ENCODE measurements at regions not wholly inside any gene's neighbourhood (a gene's known extent, or its start where the extent isn't known, plus 50 kb on each side); places are given as distances from the start of the nearest gene placed in this dataset.

DNA sequence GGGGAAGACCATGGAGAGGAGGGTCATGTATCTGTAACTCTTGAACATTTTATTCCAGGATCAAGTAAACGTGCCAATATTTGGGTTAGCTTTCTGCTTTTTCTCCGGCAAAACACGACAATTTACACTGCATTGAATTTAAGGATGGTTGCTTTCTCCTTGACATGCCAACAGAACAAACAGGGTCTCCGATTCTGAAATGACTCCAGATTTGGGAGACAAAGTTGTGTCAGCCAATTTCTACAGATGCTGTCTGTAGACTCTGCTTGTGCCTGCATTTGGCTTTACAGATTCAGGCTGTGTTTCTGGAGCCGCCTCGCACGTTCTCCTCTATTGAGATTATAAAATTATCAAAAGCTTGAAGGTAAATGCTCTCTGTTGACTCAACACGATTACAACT is 207.0 kb downstream of the ASMT start:
- TF ChIP-seq, protein P1, sequence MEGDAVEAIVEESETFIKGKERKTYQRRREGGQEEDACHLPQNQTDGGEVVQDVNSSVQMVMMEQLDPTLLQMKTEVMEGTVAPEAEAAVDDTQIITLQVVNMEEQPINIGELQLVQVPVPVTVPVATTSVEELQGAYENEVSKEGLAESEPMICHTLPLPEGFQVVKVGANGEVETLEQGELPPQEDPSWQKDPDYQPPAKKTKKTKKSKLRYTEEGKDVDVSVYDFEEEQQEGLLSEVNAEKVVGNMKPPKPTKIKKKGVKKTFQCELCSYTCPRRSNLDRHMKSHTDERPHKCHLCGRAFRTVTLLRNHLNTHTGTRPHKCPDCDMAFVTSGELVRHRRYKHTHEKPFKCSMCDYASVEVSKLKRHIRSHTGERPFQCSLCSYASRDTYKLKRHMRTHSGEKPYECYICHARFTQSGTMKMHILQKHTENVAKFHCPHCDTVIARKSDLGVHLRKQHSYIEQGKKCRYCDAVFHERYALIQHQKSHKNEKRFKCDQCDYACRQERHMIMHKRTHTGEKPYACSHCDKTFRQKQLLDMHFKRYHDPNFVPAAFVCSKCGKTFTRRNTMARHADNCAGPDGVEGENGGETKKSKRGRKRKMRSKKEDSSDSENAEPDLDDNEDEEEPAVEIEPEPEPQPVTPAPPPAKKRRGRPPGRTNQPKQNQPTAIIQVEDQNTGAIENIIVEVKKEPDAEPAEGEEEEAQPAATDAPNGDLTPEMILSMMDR (IDR thresholded peaks at IDR 0.05) = no peak
- no peak for TF ChIP-seq POLR2A (IDR thresholded peaks at IDR 0.05)

Measured in Peyer's patch (tissue), 4 donors.